Erythroblast (primary cell): ENCODE measurements at regions not wholly inside any gene's neighbourhood (a gene's known extent, or its start where the extent isn't known, plus 50 kb on each side); places are given as distances from the start of the nearest gene placed in this dataset.

Experiments
- GATA1 ChIP-seq: IDR thresholded peaks from 2 replicates; pipeline ENCODE4 v1.6.1; 2011; ENCODE audit warnings: low read depth, mild to moderate bottlenecking, control low read depth, low read length, moderate library complexity
- POLR2A ChIP-seq: IDR thresholded peaks from 2 replicates; pipeline ENCODE4 v1.6.1; 2011; ENCODE audit warnings: mild to moderate bottlenecking, low read length

DNA sequence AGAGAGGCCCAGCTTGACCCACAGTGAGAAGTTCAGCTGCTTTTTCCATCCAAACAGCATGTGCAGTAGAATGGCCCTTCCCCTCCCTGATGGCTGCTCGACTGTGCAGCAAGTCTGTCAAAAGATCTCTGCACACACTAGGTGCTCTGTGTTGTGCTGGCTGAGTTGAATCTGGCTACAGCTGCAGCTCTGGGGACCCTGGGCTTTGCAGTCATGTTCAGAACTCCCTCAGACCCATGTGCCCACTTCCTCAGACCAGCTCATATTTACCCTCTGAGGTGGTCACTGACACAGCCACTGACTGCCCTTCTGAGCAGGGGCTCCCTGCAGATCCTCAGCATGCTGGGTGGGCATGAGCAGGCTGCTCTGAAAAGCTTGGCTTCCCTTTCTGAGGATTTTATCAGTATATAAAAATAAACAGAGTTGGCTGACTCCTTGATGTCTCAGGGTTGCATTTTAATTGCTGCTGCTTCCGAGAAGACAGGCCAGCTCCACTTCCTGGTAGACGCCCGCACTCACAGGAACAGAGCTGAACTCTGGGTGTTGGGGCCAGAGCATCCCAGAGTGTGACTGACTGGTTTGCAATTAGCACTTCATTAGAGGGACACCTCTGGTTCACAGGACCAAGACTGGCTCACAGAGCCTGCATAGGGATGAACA is 507.9 kb downstream of the RPS24 start:
- TF ChIP-seq POLR2A (no peak), GATA1 (no peak)
